Endothelial cell of umbilical vein (primary cell): ENCODE measurements at regions not wholly inside any gene's neighbourhood (a gene's known extent, or its start where the extent isn't known, plus 50 kb on each side); places are given as distances from the start of the nearest gene placed in this dataset.

Experiments used
- BruUV-seq: library from RNA; stranded (reverse); fragments of 400-500 nt; replicated peaks from 2 replicates; lab custom pipeline; 2021; lab: Mats Ljungman, UMichigan
- CTCF ChIA-PET: fragments of 300-600, 350-600 bp; sonication (Branson Sonifier 250); formaldehyde crosslinking; loops from one replicate; lab custom pipeline; 2021; ENCODE audit warnings: antibody characterized with exemption, inconsistent platforms; lab: Charles Lee
- POLR2A ChIA-PET: fragments of 300-600, 350-600 bp; sonication (Branson Sonifier 250); formaldehyde crosslinking; loops from one replicate; lab custom pipeline; 2021; ENCODE audit warnings: antibody characterized with exemption, inconsistent platforms; lab: Charles Lee
- DNase-seq: peaks from one replicate; pipeline ENCODE4 v3.0.0-alpha.2; 2011; ENCODE audit warnings: low read depth, low spot score
- FAIRE-seq: peaks from 2 replicates; lab custom pipeline; 2011; peaks lifted over from hg19 to GRCh38; lab: Jason Lieb, UNC
- H2AFZ ChIP-seq: 2 replicates; pipeline ENCODE4 v1.6.0; 2012; ENCODE audit warnings: low read depth, low read length, control low read depth, inconsistent platforms
- H3K27ac ChIP-seq: 2 replicates; pipeline ENCODE4 v1.5.1; 2011; ENCODE audit warnings: low read depth, mild to moderate bottlenecking, control low read depth, low read length, moderate library complexity; ENCODE audit not compliant: insufficient read depth
- H3K27me3 ChIP-seq, 2 experiments: 2 replicates each; pipeline versions ENCODE4 v1.6.0 to v1.6.1; 2011; ENCODE audit warnings: low read length in 2 of 2, mixed read lengths in 1 of 2; ENCODE audit not compliant: control insufficient read depth in 2 of 2, insufficient read depth in 2 of 2
- H3K36me3 ChIP-seq, 2 experiments: 2 replicates in 1 of 2; 3 replicates in 1 of 2; pipeline ENCODE4 v1.5.1; 2011; ENCODE audit warnings: low read length in 2 of 2, mild to moderate bottlenecking in 1 of 2, moderate library complexity in 1 of 2; ENCODE audit not compliant: control insufficient read depth in 2 of 2, insufficient read depth in 2 of 2; ENCODE audit errors: extremely low read depth in 1 of 2
- H3K4me1 ChIP-seq: 3 replicates; pipeline ENCODE4 v1.5.1; 2011; ENCODE audit warnings: mild to moderate bottlenecking, low read length; ENCODE audit not compliant: control insufficient read depth, insufficient read depth; ENCODE audit errors: extremely low read depth
- H3K4me2 ChIP-seq: 2 replicates; pipeline ENCODE4 v1.6.1; 2011; ENCODE audit warnings: low read length, control low read depth, mixed read lengths; ENCODE audit not compliant: insufficient read depth
- H3K4me3 ChIP-seq, 3 experiments: fragments of 200-600 bp in 1 of 3; sonication (generic), shearing (Covaris generic) in 1 of 3; replicated peaks in 1 of 3; 2 replicates each; pipeline ENCODE4 v1.5.1; 2011 to 2016; ENCODE audit warnings: control low read depth in 3 of 3, low read length in 3 of 3, mild to moderate bottlenecking in 2 of 3, inconsistent platforms in 1 of 3, low read depth in 1 of 3, moderate library complexity in 1 of 3; ENCODE audit not compliant: insufficient read depth in 1 of 3
- H3K79me2 ChIP-seq: 2 replicates; pipeline ENCODE4 v1.6.0; 2012; ENCODE audit warnings: low read length, inconsistent platforms; ENCODE audit not compliant: control insufficient read depth, insufficient read depth
- H3K9ac ChIP-seq: replicated peaks from 2 replicates; pipeline ENCODE3; 2011; ENCODE audit warnings: low read length, control low read depth; ENCODE audit not compliant: insufficient read depth; ENCODE audit errors: extremely low read depth
- H3K9me1 ChIP-seq: replicated peaks from 3 replicates; pipeline ENCODE4 v1.6.0; 2011; ENCODE audit warnings: mild to moderate bottlenecking, low read length; ENCODE audit not compliant: control insufficient read depth, insufficient read depth; ENCODE audit errors: extremely low read depth
- H3K9me3 ChIP-seq: replicated peaks from 2 replicates; pipeline ENCODE4 v1.5.1; 2012; ENCODE audit warnings: low read length, inconsistent platforms; ENCODE audit not compliant: control insufficient read depth, insufficient read depth
- H4K20me1 ChIP-seq: replicated peaks from 2 replicates; pipeline ENCODE3; 2011; ENCODE audit warnings: mild to moderate bottlenecking, low read length; ENCODE audit not compliant: control insufficient read depth, insufficient read depth; ENCODE audit errors: extremely low read depth
- EZH2 ChIP-seq: IDR thresholded peaks from 2 replicates; pipeline ENCODE4 v1.6.1; 2012; ENCODE audit warnings: borderline replicate concordance, low read depth, mild to moderate bottlenecking, moderate library complexity, low read length, inconsistent platforms; ENCODE audit not compliant: severe bottlenecking
- FOS ChIP-seq: IDR thresholded peaks from 2 replicates; pipeline ENCODE4 v1.6.1; 2011; ENCODE audit warnings: mild to moderate bottlenecking, low read length, moderate library complexity, borderline replicate concordance; ENCODE audit not compliant: insufficient read depth
- GATA2 ChIP-seq: IDR thresholded peaks from 2 replicates; pipeline ENCODE4 v1.7.0; 2011; ENCODE audit warnings: low read depth, mild to moderate bottlenecking, moderate library complexity, mixed read lengths, low read length; ENCODE audit not compliant: insufficient read length, insufficient read depth
- JUN ChIP-seq: IDR thresholded peaks from 2 replicates; pipeline ENCODE4 v1.6.1; 2011; ENCODE audit warnings: borderline replicate concordance, low read depth; ENCODE audit not compliant: insufficient read length, insufficient read depth
- MYC ChIP-seq: IDR thresholded peaks from one replicate; pipeline ENCODE4 v1.6.1; 2011; ENCODE audit warnings: mild to moderate bottlenecking, low read depth, low read length
- POLR2A ChIP-seq: IDR thresholded peaks from 2 replicates; pipeline ENCODE4 v1.6.1; 2012; ENCODE audit warnings: low read depth, mild to moderate bottlenecking, control low read depth, low read length
- POLR2AphosphoS5 ChIP-seq: IDR thresholded peaks from 2 replicates; pipeline ENCODE4 v1.6.1; 2012; ENCODE audit warnings: low read depth, mild to moderate bottlenecking, control low read depth, low read length, moderate library complexity; ENCODE audit not compliant: insufficient read depth
- dilution Hi-C: fragments of 300-500 bp; cut with MboI; formaldehyde crosslinking; loops from one replicate; pipeline ENCODE4 v1.15.0; 2019; ENCODE audit warnings: low sequenced_read_pairs; ENCODE audit not compliant: extremely low pct_ligation_motif_present
- intact Hi-C: fragments of 100-400 bp; cut with micrococcal nuclease; formaldehyde crosslinking; loops from one replicate; pipeline ENCODE4 v1.10.0; 2022
- TF ChIP-seq, protein P1 (sequence below), 2 donors: IDR thresholded peaks; 1 replicate in 1 of 2; 2 replicates in 1 of 2; pipeline ENCODE4 v1.5.1; 2011; ENCODE audit warnings: low read length in 2 of 2, mild to moderate bottlenecking in 2 of 2, moderate library complexity in 2 of 2, control low read depth in 1 of 2, inconsistent platforms in 1 of 2, low read depth in 1 of 2; ENCODE audit not compliant: insufficient read depth in 1 of 2; ENCODE audit errors: extremely low read depth in 1 of 2
- TF ChIP-seq, protein P2 (sequence below): IDR thresholded peaks from 2 replicates; pipeline ENCODE4 v1.6.1; 2011; ENCODE audit not compliant: insufficient read depth, insufficient read length

DNA sequence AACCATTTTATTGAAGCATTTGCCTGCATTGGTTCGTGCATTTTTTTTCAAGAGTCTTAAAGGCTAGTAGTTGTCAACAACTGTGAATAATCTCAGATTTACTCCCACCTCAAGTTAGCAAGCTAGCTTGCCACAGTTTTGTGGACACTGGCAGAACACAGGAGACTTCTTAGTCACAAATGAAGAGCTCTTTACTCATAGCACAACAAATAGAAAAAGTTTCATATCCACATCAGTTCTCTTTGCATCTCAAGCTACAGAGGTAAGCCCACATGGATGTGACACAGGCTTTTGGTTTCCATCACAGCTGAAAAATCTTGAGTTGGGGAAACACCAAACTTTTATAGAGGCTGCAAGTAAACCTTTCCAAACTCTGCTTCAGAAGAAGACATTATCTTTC lies 2315.7 kb upstream of the TENM3 start:
- ChIA-PET CTCF (no interaction called here), POLR2A (no interaction called here)
- H3K9ac ChIP-seq: no peak overlapping the region
- H4K20me1 ChIP-seq: no peaks in the 10 kb centered on the region
- no peaks in the 10 kb centered on the region for H3K4me1 ChIP-seq
- no peaks in the 10 kb centered on the region for H3K79me2 ChIP-seq
- H3K36me3 ChIP-seq: no peaks in the 10 kb centered on the region
- dilution Hi-C loops (no loop called here), intact Hi-C loops (no loop called here)
- BruUV-seq: no TSS peak
- FAIRE-seq: no peak
- no peaks in the 10 kb centered on the region for H3K27me3 ChIP-seq
- no peak overlapping the region for H3K27ac ChIP-seq
- H3K9me1 ChIP-seq: no peaks in the 10 kb centered on the region
- DNase-seq: no peak
- peaks cover 5% of the 10 kb centered on the region for H3K9me3 ChIP-seq
- H3K4me3 ChIP-seq: no peak overlapping the region
- TF ChIP-seq EZH2: no peak
- no peak for TF ChIP-seq GATA2
- no peak for TF ChIP-seq FOS
- TF ChIP-seq, protein P1, sequence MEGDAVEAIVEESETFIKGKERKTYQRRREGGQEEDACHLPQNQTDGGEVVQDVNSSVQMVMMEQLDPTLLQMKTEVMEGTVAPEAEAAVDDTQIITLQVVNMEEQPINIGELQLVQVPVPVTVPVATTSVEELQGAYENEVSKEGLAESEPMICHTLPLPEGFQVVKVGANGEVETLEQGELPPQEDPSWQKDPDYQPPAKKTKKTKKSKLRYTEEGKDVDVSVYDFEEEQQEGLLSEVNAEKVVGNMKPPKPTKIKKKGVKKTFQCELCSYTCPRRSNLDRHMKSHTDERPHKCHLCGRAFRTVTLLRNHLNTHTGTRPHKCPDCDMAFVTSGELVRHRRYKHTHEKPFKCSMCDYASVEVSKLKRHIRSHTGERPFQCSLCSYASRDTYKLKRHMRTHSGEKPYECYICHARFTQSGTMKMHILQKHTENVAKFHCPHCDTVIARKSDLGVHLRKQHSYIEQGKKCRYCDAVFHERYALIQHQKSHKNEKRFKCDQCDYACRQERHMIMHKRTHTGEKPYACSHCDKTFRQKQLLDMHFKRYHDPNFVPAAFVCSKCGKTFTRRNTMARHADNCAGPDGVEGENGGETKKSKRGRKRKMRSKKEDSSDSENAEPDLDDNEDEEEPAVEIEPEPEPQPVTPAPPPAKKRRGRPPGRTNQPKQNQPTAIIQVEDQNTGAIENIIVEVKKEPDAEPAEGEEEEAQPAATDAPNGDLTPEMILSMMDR (IDR thresholded peaks at IDR 0.05; ENCODE audit: extremely low read depth in 1 of 2, insufficient read depth in 1 of 2, low read depth in 1 of 2, low read length in 2 of 2): no peak
- no peak for TF ChIP-seq POLR2A
- TF ChIP-seq MYC: no peak
- TF ChIP-seq, protein P2, sequence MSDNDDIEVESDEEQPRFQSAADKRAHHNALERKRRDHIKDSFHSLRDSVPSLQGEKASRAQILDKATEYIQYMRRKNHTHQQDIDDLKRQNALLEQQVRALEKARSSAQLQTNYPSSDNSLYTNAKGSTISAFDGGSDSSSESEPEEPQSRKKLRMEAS: no peak
- no peak for TF ChIP-seq POLR2AphosphoS5
- no peak for TF ChIP-seq JUN
- H3K4me2 ChIP-seq: no peak overlapping the region
- H2AFZ ChIP-seq: no peak overlapping the region
